ENCODE measurements at regions not wholly inside any gene's neighbourhood (a gene's known extent, or its start where the extent isn't known, plus 50 kb on each side); places are given as distances from the start of the nearest gene placed in this dataset.
"Not testable (repeated sequence)": the region's sequence is repeated elsewhere in the genome, so short reads cannot be mapped to it uniquely, and the experiment has no call there.

- H3K4me3 Mint-ChIP-seq: no peak overlapping the region
Measured at GRCh38 chr1:116185161-116185701, 74.0 kb downstream of the MAB21L3 start.

GRCh38 chr1:116189481-116189880 is 78.3 kb downstream of the MAB21L3 start:
- H3K27me3 Mint-ChIP-seq: peaks cover 6% of the 10 kb centered on the region
- intact Hi-C loops (cut with micrococcal nuclease): no loop called here
- H3K9me3 Mint-ChIP-seq: no peaks in the 10 kb centered on the region
- no peak overlapping the region for H3K27ac Mint-ChIP-seq
- no peak overlapping the region for H3K4me3 Mint-ChIP-seq
- no peaks in the 10 kb centered on the region for H3K36me3 Mint-ChIP-seq (ENCODE audit: low read depth)
- no peaks in the 10 kb centered on the region for H3K4me1 Mint-ChIP-seq (ENCODE audit: low read depth)

More at GRCh38 chr1:116185161-116185701, 74.0 kb downstream of the MAB21L3 start:
- intact Hi-C loops (cut with micrococcal nuclease): no loop called here
- Mint-ChIP-seq H3K4me1 (ENCODE audit: low read depth) (no peaks in the 10 kb centered on the region), H3K36me3 (ENCODE audit: low read depth) (no peaks in the 10 kb centered on the region), H3K9me3 (no peaks in the 10 kb centered on the region), H3K27ac (no peak overlapping the region), H3K27me3 (peaks cover 4% of the 10 kb centered on the region)

- no peaks in the 10 kb centered on the region for H3K4me1 Mint-ChIP-seq (ENCODE audit: low read depth)
- peaks cover 6% of the 10 kb centered on the region for H3K27me3 Mint-ChIP-seq
- H3K4me3 Mint-ChIP-seq: no peak overlapping the region
- H3K36me3 Mint-ChIP-seq (ENCODE audit: low read depth): no peaks in the 10 kb centered on the region
- H3K9me3 Mint-ChIP-seq: no peaks in the 10 kb centered on the region
- intact Hi-C loops (cut with micrococcal nuclease): no loop called here
- no peak overlapping the region for H3K27ac Mint-ChIP-seq
Measured at GRCh38 chr1:116191294-116191693, 80.1 kb downstream of the MAB21L3 start.

GRCh38 chr1:116193768-116194167 is 82.6 kb downstream of the MAB21L3 start:
- Mint-ChIP-seq H3K9me3 (no peaks in the 10 kb centered on the region), H3K27me3 (peaks cover 7% of the 10 kb centered on the region), H3K36me3 (ENCODE audit: low read depth) (no peaks in the 10 kb centered on the region), H3K27ac (no peak overlapping the region), H3K4me1 (ENCODE audit: low read depth) (no peaks in the 10 kb centered on the region), H3K4me3 (no peak overlapping the region)
- intact Hi-C loops (cut with micrococcal nuclease): no loop called here

- intact Hi-C loops (cut with micrococcal nuclease): no loop called here
- no peak overlapping the region for H3K27ac Mint-ChIP-seq
- no peak overlapping the region for H3K4me3 Mint-ChIP-seq
Measured at GRCh38 chr1:116194568-116194967, 83.4 kb downstream of the MAB21L3 start.

GRCh38 chr1:116195077-116195868 is 84.1 kb downstream of the MAB21L3 start:
- Mint-ChIP-seq H3K4me3 (no peak overlapping the region), H3K9me3 (no peaks in the 10 kb centered on the region), H3K27me3 (peaks cover 10% of the 10 kb centered on the region), H3K4me1 (ENCODE audit: low read depth) (no peaks in the 10 kb centered on the region), H3K36me3 (ENCODE audit: low read depth) (no peaks in the 10 kb centered on the region), H3K27ac (no peak overlapping the region)
- intact Hi-C loops (cut with micrococcal nuclease): no loop called here

More at GRCh38 chr1:116194568-116194967, 83.4 kb downstream of the MAB21L3 start:
- Mint-ChIP-seq H3K9me3 (no peaks in the 10 kb centered on the region), H3K27me3 (peaks cover 10% of the 10 kb centered on the region), H3K4me1 (ENCODE audit: low read depth) (no peaks in the 10 kb centered on the region), H3K36me3 (ENCODE audit: low read depth) (no peaks in the 10 kb centered on the region)

GRCh38 chr1:116200343-116200742 is 89.1 kb downstream of the MAB21L3 start:
- H3K36me3 Mint-ChIP-seq (ENCODE audit: low read depth); H3K4me3 Mint-ChIP-seq; H3K27ac Mint-ChIP-seq; H3K4me1 Mint-ChIP-seq (ENCODE audit: low read depth); intact Hi-C loops (cut with micrococcal nuclease); H3K9me3 Mint-ChIP-seq: not testable (repeated sequence)
- H3K27me3 Mint-ChIP-seq: peaks cover 16% of the 10 kb centered on the region

GRCh38 chr1:116201911-116202310 is 90.7 kb downstream of the MAB21L3 start:
- H3K27me3 Mint-ChIP-seq: peaks cover 16% of the 10 kb centered on the region
- H3K9me3 Mint-ChIP-seq: peaks cover 7% of the 10 kb centered on the region
- H3K36me3 Mint-ChIP-seq (ENCODE audit: low read depth): no peaks in the 10 kb centered on the region
- H3K4me1 Mint-ChIP-seq (ENCODE audit: low read depth): no peaks in the 10 kb centered on the region
- H3K4me3 Mint-ChIP-seq: no peak overlapping the region
- H3K27ac Mint-ChIP-seq: no peak overlapping the region
- intact Hi-C loops (cut with micrococcal nuclease): no loop called here

GRCh38 chr1:116203181-116203723 is 92.1 kb downstream of the MAB21L3 start:
- H3K36me3 Mint-ChIP-seq (ENCODE audit: low read depth): no peaks in the 10 kb centered on the region
- peaks cover 7% of the 10 kb centered on the region for H3K9me3 Mint-ChIP-seq
- no peak overlapping the region for H3K4me3 Mint-ChIP-seq
- intact Hi-C loops (cut with micrococcal nuclease): no loop called here
- no peak overlapping the region for H3K27ac Mint-ChIP-seq
- H3K27me3 Mint-ChIP-seq: peaks cover 14% of the 10 kb centered on the region
- H3K4me1 Mint-ChIP-seq (ENCODE audit: low read depth): no peaks in the 10 kb centered on the region

- H3K27me3 Mint-ChIP-seq: peaks cover 14% of the 10 kb centered on the region
- no peaks in the 10 kb centered on the region for H3K4me1 Mint-ChIP-seq (ENCODE audit: low read depth)
- H3K27ac Mint-ChIP-seq: no peak overlapping the region
- H3K4me3 Mint-ChIP-seq: no peak overlapping the region
- intact Hi-C loops (cut with micrococcal nuclease): no loop called here
- no peaks in the 10 kb centered on the region for H3K36me3 Mint-ChIP-seq (ENCODE audit: low read depth)
- peaks cover 7% of the 10 kb centered on the region for H3K9me3 Mint-ChIP-seq
Measured at GRCh38 chr1:116203920-116204319, 92.7 kb downstream of the MAB21L3 start.

- Mint-ChIP-seq H3K27ac (no peak overlapping the region), H3K4me3 (no peak overlapping the region), H3K4me1 (ENCODE audit: low read depth) (no peaks in the 10 kb centered on the region), H3K27me3 (peaks cover 8% of the 10 kb centered on the region), H3K36me3 (ENCODE audit: low read depth) (no peaks in the 10 kb centered on the region), H3K9me3 (peaks cover 7% of the 10 kb centered on the region)
- intact Hi-C loops (cut with micrococcal nuclease): no loop called here
Measured at GRCh38 chr1:116205941-116206679, 94.9 kb downstream of the MAB21L3 start.

- H3K36me3 Mint-ChIP-seq (ENCODE audit: low read depth): no peaks in the 10 kb centered on the region
- H3K4me3 Mint-ChIP-seq: no peak overlapping the region
- peaks cover 7% of the 10 kb centered on the region for H3K9me3 Mint-ChIP-seq
- no peaks in the 10 kb centered on the region for H3K4me1 Mint-ChIP-seq (ENCODE audit: low read depth)
- H3K27me3 Mint-ChIP-seq: peaks cover 8% of the 10 kb centered on the region
- H3K27ac Mint-ChIP-seq: no peak overlapping the region
- intact Hi-C loops (cut with micrococcal nuclease): no loop called here
Measured at GRCh38 chr1:116207126-116207735, 96.0 kb downstream of the MAB21L3 start.

GRCh38 chr1:116208136-116208535 is 96.9 kb downstream of the MAB21L3 start:
- no peaks in the 10 kb centered on the region for H3K4me1 Mint-ChIP-seq (ENCODE audit: low read depth)
- H3K27ac Mint-ChIP-seq: no peak overlapping the region
- H3K36me3 Mint-ChIP-seq (ENCODE audit: low read depth): no peaks in the 10 kb centered on the region
- H3K9me3 Mint-ChIP-seq: peaks cover 7% of the 10 kb centered on the region
- intact Hi-C loops (cut with micrococcal nuclease): no loop called here
- peaks cover 5% of the 10 kb centered on the region for H3K27me3 Mint-ChIP-seq
- H3K4me3 Mint-ChIP-seq: no peak overlapping the region

- intact Hi-C loops (cut with micrococcal nuclease): no loop called here
- Mint-ChIP-seq H3K36me3 (ENCODE audit: low read depth) (no peaks in the 10 kb centered on the region), H3K4me1 (ENCODE audit: low read depth) (no peaks in the 10 kb centered on the region), H3K27me3 (no peaks in the 10 kb centered on the region), H3K4me3 (no peak overlapping the region), H3K9me3 (no peaks in the 10 kb centered on the region), H3K27ac (no peak overlapping the region)
Measured at GRCh38 chr1:116211294-116211693, 100.1 kb downstream of the MAB21L3 start.
